Rectal smooth muscle tissue (tissue), 1 donor: ENCODE measurements at regions not wholly inside any gene's neighbourhood (a gene's known extent, or its start where the extent isn't known, plus 50 kb on each side); places are given as distances from the start of the nearest gene placed in this dataset.

Experiments
- H3K27ac ChIP-seq: one replicate; pipeline ENCODE4 v1.7.0; 2013; ENCODE audit warnings: low read depth, low read length, inconsistent platforms
- H3K27me3 ChIP-seq: one replicate; pipeline ENCODE4 v1.7.0; 2013; ENCODE audit warnings: low read length; ENCODE audit not compliant: control insufficient read depth, insufficient read depth
- H3K36me3 ChIP-seq: one replicate; pipeline ENCODE4 v1.7.0; 2013; ENCODE audit warnings: low read length; ENCODE audit not compliant: control insufficient read depth, insufficient read depth
- H3K4me1 ChIP-seq: one replicate; pipeline ENCODE4 v1.7.0; 2013; ENCODE audit warnings: low read length; ENCODE audit not compliant: control insufficient read depth, insufficient read depth
- H3K4me3 ChIP-seq: one replicate; pipeline ENCODE4 v1.7.0; 2013; ENCODE audit warnings: low read length
- H3K9ac ChIP-seq: one replicate; pipeline ENCODE4 v1.7.0; 2013; ENCODE audit warnings: low read length

GRCh38 chr2:67638146-67638545 is 241.0 kb downstream of the ETAA1 start:
- H3K4me3 ChIP-seq, result no peak overlapping the region
- H3K36me3 ChIP-seq, result no peaks in the 10 kb centered on the region
- no peaks in the 10 kb centered on the region for H3K27me3 ChIP-seq
- H3K9ac ChIP-seq, result no peak overlapping the region
- no peak overlapping the region for H3K27ac ChIP-seq
- H3K4me1 ChIP-seq, result no peaks in the 10 kb centered on the region

DNA sequence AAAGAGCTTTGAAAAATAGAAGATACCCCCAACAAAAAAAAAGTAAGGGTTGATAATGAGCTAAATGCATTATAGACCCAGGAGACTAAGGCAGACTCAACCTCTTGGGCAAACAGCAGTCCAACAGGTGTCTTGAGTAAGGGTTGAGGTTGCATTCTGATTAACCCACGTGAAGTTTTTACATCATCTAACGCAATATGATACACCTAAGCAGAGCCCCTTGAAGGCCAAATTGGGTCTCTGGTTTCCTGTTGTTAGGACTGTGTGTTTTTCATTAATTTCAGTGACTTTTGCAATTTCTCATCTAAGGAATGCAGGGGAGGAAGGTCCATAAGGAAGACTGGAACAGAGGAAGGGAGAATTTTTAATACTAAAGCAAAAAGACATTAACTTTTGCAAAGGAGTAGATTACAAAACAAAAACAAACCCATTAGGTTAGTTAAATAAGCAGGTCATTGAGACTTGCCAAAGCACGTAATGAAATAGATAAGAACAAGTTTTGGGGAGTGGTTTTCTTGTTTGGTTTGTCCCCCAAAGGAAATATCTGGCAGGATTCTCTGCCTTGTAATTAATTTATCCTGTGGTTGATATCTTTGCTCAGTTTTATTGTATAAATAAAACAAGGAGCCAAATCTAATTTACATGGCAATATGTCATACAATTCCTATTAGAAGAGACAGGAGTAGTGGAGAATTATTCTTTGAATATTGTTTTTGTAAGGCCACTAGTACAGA is 244.3 kb downstream of the ETAA1 start:
- H3K27ac ChIP-seq, result no peak overlapping the region
- no peak overlapping the region for H3K4me3 ChIP-seq
- H3K4me1 ChIP-seq, result no peaks in the 10 kb centered on the region

GRCh38 chr2:67642046-67642382 is 244.9 kb downstream of the ETAA1 start:
- Histone ChIP-seq H3K9ac (no peak overlapping the region), H3K4me1 (no peaks in the 10 kb centered on the region), H3K27me3 (no peaks in the 10 kb centered on the region), H3K36me3 (no peaks in the 10 kb centered on the region), H3K4me3 (no peak overlapping the region), H3K27ac (no peak overlapping the region)

More for the DNA sequence above, 244.3 kb downstream of the ETAA1 start:
- Histone ChIP-seq H3K27me3 (no peaks in the 10 kb centered on the region), H3K9ac (no peak overlapping the region), H3K36me3 (no peaks in the 10 kb centered on the region)

- no peaks in the 10 kb centered on the region for H3K27me3 ChIP-seq
- H3K9ac ChIP-seq, result no peak overlapping the region
- no peaks in the 10 kb centered on the region for H3K4me1 ChIP-seq
- H3K27ac ChIP-seq, result no peak overlapping the region
- no peak overlapping the region for H3K4me3 ChIP-seq
- no peaks in the 10 kb centered on the region for H3K36me3 ChIP-seq
These were observed 245.8 kb downstream of the ETAA1 start for GRCh38 chr2:67642961-67643360.

DNA sequence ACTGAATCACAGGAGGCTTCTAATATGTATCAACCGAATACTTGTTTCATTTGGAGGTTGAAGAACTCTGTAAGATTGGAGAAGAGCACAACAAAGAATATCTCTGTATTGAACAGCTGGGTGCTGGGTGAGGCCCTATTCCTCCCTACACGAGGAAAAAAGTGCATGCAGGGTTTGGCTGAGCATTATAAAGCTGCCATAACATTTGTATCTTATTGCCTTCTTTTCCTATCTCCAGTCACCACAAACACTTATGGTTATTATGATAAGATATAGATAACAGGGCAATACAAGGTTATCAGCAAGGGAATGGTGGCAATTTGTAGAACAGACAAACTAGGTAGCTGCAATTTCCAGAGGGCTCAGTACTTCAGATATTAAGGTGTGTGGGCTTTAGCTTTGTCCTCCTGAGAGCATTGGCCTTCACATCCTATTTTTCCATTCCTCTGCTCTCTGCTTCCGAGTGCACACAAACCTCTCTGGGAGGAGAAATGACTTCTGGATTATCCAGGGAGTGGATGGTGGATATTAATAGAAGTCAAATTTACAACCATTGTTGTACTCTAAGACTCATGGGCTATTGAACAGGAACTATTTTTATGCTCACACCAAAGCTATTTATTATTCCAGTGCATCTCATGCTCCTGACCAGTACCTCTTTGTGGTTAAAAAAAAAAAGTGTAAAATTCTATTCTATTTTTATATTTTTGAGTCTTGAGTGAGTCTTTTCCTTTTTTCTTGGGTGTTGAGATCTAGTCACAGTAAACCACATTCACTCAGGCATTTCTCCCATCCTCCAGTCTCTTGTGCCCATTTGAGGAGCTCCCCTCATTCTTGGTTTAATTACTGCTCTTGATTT is 248.4 kb downstream of the ETAA1 start:
- Histone ChIP-seq H3K27me3 (no peaks in the 10 kb centered on the region), H3K27ac (no peak overlapping the region), H3K4me3 (no peak overlapping the region)

DNA sequence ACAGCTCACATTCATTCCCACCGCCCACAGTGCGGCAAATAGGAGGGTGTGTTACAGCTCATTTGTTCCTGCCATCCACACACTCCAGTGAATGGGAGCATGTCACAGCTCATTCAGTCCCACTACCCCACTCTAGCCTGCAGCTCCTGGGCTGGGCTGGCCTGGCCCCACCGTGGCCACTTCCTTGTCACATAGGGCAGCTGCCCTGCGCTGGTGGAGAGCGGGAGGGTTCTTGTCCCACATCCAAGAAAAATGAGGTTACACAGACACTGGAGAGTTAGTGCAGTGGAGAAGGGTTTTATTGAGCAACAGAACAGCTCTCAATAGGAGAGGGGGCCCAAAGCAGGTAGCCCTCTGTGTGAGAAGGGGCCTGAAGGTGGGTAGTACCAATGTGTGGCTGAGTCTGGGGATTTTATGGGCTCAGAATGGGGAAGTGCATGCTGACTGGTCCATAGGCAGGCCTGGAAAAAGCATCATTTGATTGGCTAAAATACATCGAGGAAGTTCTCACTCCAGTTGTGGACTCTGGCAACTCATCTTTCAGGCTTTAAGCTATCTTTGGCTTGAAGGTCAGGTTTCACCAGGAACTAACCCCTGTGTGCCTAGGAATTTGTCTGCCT is 249.7 kb downstream of the ETAA1 start:
- peaks cover 15% of the 10 kb centered on the region for H3K4me1 ChIP-seq
- no peak overlapping the region for H3K4me3 ChIP-seq
- no peaks in the 10 kb centered on the region for H3K27me3 ChIP-seq
- H3K27ac ChIP-seq, result no peak overlapping the region
- no peak overlapping the region for H3K9ac ChIP-seq
- H3K36me3 ChIP-seq, result no peaks in the 10 kb centered on the region

More for the DNA sequence above, 248.4 kb downstream of the ETAA1 start:
- Histone ChIP-seq H3K4me1 (peaks cover 10% of the 10 kb centered on the region), H3K9ac (no peak overlapping the region), H3K36me3 (no peaks in the 10 kb centered on the region)

DNA sequence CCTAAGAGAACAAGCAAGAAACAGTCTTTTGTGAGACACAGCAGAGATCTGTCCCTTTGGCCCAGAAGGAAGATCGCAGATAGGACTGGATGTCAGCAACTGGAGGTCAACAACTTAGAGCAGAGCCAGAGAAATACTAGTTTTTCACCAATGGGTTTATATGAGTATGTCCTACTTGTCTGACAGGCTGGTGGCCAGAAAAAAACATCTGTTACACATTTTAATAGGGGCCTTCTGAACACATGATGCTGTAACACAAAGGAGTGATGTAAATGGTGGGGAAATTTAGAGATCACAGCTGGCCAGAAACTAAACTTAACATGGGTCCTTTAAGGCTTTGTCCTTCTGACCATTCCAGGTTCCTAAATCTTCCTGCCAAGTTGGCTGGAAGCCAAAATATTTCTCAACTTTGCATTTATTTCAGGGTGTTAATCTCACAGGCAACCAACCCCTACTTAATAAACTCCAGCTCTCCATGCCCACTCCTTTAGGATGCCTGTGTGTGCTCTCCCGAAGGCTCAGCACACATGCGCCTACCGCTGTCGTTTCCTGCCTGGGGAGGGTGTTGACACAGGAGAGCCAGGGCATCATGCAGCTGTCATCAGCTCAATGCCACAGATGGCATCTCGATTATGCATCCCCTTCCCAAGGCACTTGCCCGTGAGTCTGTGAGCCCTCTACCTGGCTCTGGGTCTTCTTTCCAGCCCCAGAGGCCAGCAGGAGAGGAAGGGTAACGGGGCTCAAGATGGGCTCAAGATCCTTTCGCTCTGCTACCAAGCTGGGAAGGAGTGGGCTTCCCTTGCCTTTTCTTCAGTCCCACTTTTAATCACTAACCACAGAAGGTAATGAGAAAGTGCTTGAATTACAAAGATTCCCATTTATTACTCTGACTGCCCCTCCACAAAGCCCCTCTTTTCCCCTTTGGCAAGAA is 252.5 kb downstream of the ETAA1 start:
- H3K4me3 ChIP-seq, result no peak overlapping the region
- no peaks in the 10 kb centered on the region for H3K27me3 ChIP-seq
- no peak overlapping the region for H3K9ac ChIP-seq
- no peaks in the 10 kb centered on the region for H3K36me3 ChIP-seq
- H3K27ac ChIP-seq, result peak overlapping the region; percentile 65
- peaks cover 15% of the 10 kb centered on the region for H3K4me1 ChIP-seq

DNA sequence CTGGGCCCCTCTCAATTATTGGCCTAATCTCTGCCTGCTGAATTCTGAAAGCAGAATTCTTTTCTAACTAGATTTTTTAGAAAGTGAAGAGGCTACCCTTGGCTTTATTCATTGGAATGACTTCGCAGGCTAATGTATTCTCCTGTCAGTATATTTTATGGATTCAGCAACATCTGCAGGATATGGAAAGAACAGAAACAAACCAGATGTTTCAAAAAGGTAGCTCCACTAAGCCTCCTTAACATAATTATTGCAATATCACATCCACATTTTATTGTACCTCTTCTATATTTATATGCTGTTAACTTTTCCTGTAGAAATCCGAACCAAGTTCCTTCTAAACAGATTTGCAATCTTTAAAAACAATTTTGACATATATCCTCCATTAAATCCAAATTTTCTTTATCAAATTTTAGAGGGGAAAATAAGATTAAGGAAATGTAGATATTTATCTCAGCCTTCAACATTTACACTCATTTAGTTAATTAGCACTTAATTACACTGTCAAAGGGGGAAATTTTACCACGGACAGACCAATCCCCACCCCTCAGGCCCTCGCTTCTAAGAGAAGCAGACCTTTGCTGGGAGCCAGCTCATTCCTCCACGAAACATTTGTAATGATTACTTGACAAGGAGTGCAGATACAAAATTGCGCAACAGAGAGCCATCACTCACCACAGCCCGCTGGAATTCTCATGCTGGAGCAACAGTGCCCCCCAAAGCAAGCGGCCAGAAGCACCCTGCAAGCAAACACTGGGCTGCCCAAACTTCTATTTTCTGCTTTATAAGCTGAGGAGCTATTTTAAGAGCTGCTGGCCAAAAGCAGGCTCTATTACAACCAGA is 253.4 kb downstream of the ETAA1 start:
- H3K27ac ChIP-seq, result peak overlapping the region; percentile 65
- no peaks in the 10 kb centered on the region for H3K27me3 ChIP-seq
- H3K4me1 ChIP-seq, result peaks cover 15% of the 10 kb centered on the region
- no peak overlapping the region for H3K9ac ChIP-seq
- H3K36me3 ChIP-seq, result no peaks in the 10 kb centered on the region
- H3K4me3 ChIP-seq, result no peak overlapping the region

GRCh38 chr2:67651565-67651964 is 254.4 kb downstream of the ETAA1 start:
- Histone ChIP-seq H3K9ac (no peak overlapping the region), H3K4me3 (no peak overlapping the region), H3K27me3 (no peaks in the 10 kb centered on the region), H3K4me1 (peaks cover 15% of the 10 kb centered on the region), H3K27ac (no peak overlapping the region), H3K36me3 (no peaks in the 10 kb centered on the region)

GRCh38 chr2:67652679-67653078 is 255.5 kb downstream of the ETAA1 start:
- H3K4me3 ChIP-seq, result no peak overlapping the region
- peaks cover 15% of the 10 kb centered on the region for H3K4me1 ChIP-seq
- no peaks in the 10 kb centered on the region for H3K36me3 ChIP-seq
- H3K9ac ChIP-seq, result no peak overlapping the region
- no peak overlapping the region for H3K27ac ChIP-seq
- no peaks in the 10 kb centered on the region for H3K27me3 ChIP-seq

DNA sequence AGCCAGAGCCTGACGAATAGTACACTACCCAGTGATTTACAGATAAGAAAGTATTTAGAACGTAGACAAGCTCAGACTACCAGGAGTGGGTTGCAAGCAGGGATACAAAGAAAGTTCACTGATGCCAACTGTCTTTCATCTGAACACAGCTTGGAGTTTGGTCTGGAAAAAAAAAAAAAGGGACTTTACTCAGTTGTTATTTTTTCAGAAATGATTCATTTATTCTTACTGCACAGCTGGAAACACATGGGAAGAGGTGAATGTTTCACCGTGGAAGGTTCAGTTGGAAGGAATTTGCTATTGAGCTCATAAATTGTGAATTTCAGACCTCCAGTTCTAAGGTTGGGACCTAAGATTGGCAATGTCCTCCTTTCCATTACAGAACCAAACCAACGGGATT is 259.7 kb downstream of the ETAA1 start:
- H3K4me3 ChIP-seq, result no peak overlapping the region
- no peak overlapping the region for H3K27ac ChIP-seq
- H3K36me3 ChIP-seq, result no peaks in the 10 kb centered on the region
- H3K27me3 ChIP-seq, result no peaks in the 10 kb centered on the region
- H3K4me1 ChIP-seq, result peaks cover 2% of the 10 kb centered on the region
- H3K9ac ChIP-seq, result no peak overlapping the region
